ENCODE measurements at regions not wholly inside any gene's neighbourhood (a gene's known extent, or its start where the extent isn't known, plus 50 kb on each side); places are given as distances from the start of the nearest gene placed in this dataset.
"Not testable (repeated sequence)": the region's sequence is repeated elsewhere in the genome, so short reads cannot be mapped to it uniquely, and the experiment has no call there.

- ATAC-seq: peak in 1 of 2 donors; percentile 58
- no peaks in the 10 kb centered on the region for H3K9me3 ChIP-seq
- TF ChIP-seq CTCF (IDR thresholded peaks at IDR 0.05): peak; percentile 42
- H3K27ac ChIP-seq: no peak overlapping the region
- intact Hi-C loops (cut with DNase I): no loop called here
- no peak for DNase-seq
- no peak overlapping the region for H3K4me3 ChIP-seq
- no peaks in the 10 kb centered on the region for H3K27me3 ChIP-seq (ENCODE audit: low read depth)
- H3K36me3 ChIP-seq: no peaks in the 10 kb centered on the region
- H3K4me1 ChIP-seq: no peaks in the 10 kb centered on the region
Measured at GRCh38 chr4:64713256-64713840, 304.1 kb upstream of the TECRL start.

GRCh38 chr4:64712590-64712989 lies 303.3 kb upstream of the TECRL start:
- Histone ChIP-seq H3K27ac (no peak overlapping the region), H3K27me3 (ENCODE audit: low read depth) (no peaks in the 10 kb centered on the region), H3K4me1 (no peaks in the 10 kb centered on the region), H3K36me3 (no peaks in the 10 kb centered on the region), H3K9me3 (no peaks in the 10 kb centered on the region), H3K4me3 (no peak overlapping the region)
- intact Hi-C loops (cut with DNase I): no loop called here
- ATAC-seq (no peak), DNase-seq (no peak)
- TF ChIP-seq CTCF (IDR thresholded peaks at IDR 0.05): no peak

- no peak for TF ChIP-seq CTCF (IDR thresholded peaks at IDR 0.05)
- H3K9me3 ChIP-seq: no peaks in the 10 kb centered on the region
- DNase-seq: no peak
- no peak overlapping the region for H3K27ac ChIP-seq
- no peaks in the 10 kb centered on the region for H3K4me1 ChIP-seq
- ATAC-seq: no peak
- no peak overlapping the region for H3K4me3 ChIP-seq
- no peaks in the 10 kb centered on the region for H3K27me3 ChIP-seq (ENCODE audit: low read depth)
- H3K36me3 ChIP-seq: no peaks in the 10 kb centered on the region
- intact Hi-C loops (cut with DNase I): no loop called here
Measured at GRCh38 chr4:64705989-64706388, 296.7 kb upstream of the TECRL start.

GRCh38 chr4:64698171-64698570 lies 288.9 kb upstream of the TECRL start:
- intact Hi-C loops (cut with DNase I): no loop called here
- Histone ChIP-seq H3K27me3 (ENCODE audit: low read depth) (no peaks in the 10 kb centered on the region), H3K4me3 (no peak overlapping the region), H3K36me3 (no peaks in the 10 kb centered on the region), H3K4me1 (no peaks in the 10 kb centered on the region), H3K9me3 (no peaks in the 10 kb centered on the region), H3K27ac (no peak overlapping the region)
- TF ChIP-seq CTCF (IDR thresholded peaks at IDR 0.05): no peak
- ATAC-seq (no peak), DNase-seq (no peak)

- Histone ChIP-seq H3K4me1 (no peaks in the 10 kb centered on the region), H3K4me3 (no peak overlapping the region), H3K9me3 (no peaks in the 10 kb centered on the region), H3K36me3 (no peaks in the 10 kb centered on the region), H3K27ac (no peak overlapping the region), H3K27me3 (ENCODE audit: low read depth) (no peaks in the 10 kb centered on the region)
- TF ChIP-seq CTCF (IDR thresholded peaks at IDR 0.05): no peak
- intact Hi-C loops (cut with DNase I): no loop called here
- ATAC-seq (no peak), DNase-seq (no peak)
Measured at GRCh38 chr4:64682946-64683345, 273.7 kb upstream of the TECRL start.

- Histone ChIP-seq H3K4me1 (no peaks in the 10 kb centered on the region), H3K36me3 (no peaks in the 10 kb centered on the region), H3K4me3 (no peak overlapping the region), H3K9me3 (no peaks in the 10 kb centered on the region), H3K27ac (no peak overlapping the region), H3K27me3 (ENCODE audit: low read depth) (no peaks in the 10 kb centered on the region)
- no peak for TF ChIP-seq CTCF (IDR thresholded peaks at IDR 0.05)
- intact Hi-C loops (cut with DNase I): no loop called here
- DNase-seq (no peak), ATAC-seq (no peak)
Measured at GRCh38 chr4:64682481-64682880, 273.2 kb upstream of the TECRL start.

GRCh38 chr4:64673121-64673520 lies 263.9 kb upstream of the TECRL start:
- H3K9me3 ChIP-seq; H3K27me3 ChIP-seq (ENCODE audit: low read depth); H3K4me3 ChIP-seq; H3K36me3 ChIP-seq; H3K4me1 ChIP-seq; H3K27ac ChIP-seq; intact Hi-C loops (cut with DNase I); ATAC-seq; DNase-seq: not testable (repeated sequence)

All from lower lobe of right lung (tissue), 2 donors.